ENCODE measurements at regions not wholly inside any gene's neighbourhood (a gene's known extent, or its start where the extent isn't known, plus 50 kb on each side); places are given as distances from the start of the nearest gene placed in this dataset.

DNA sequence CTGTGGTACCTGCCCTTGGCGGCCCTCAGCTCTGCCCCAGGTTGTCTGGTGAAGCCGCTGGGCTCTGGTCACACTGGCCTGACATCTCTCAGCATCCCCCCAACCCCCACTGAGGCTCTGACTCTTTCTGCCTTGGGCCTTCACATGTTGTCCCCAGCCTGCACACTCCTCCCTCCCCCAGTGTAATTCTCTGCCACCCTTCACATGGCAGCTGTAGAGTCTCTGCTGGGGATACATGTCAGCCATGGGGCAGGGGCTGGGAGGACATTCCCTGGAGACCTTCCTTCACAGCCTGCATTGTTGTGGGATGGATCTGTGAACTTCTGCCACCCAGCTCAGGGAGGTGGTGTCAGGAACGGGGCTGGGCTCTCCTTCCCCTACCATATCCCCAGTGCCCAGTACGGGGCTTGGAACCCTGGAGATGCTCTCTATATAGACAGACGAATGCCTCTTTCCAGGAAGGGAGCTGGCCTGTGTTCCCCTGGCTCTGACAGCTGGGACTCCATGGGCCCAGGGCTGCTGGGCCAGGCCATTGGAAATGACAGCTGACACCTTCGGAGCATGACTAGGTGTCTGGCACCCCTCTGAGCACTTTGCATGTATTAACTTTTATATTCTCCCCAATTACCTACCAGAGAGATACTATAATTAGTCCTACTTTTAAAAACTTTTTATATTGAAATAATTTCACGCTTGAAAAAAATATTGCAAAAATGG lies 151.5 kb downstream of the INHBB start:
- Histone ChIP-seq H2AFZ (ENCODE audit: insufficient read depth, low read depth, low read length, poor library complexity, severe bottlenecking) (no peak overlapping the region), H3K4me2 (replicated peaks; ENCODE audit: low read depth, low read length, poor library complexity, severe bottlenecking) (no peak overlapping the region), H3K9ac (ENCODE audit: low read length) (no peak overlapping the region), H3K36me3 (replicated peaks in 1 of 2; ENCODE audit: control extremely low read depth in 1 of 2, control insufficient read depth in 1 of 2, extremely low read depth in 1 of 2, insufficient read depth in 2 of 2, low read length in 1 of 2) (no peaks in the 10 kb centered on the region), H3K4me3 (ENCODE audit: control extremely low read depth in 1 of 5, extremely low read depth in 1 of 5, insufficient read depth in 1 of 5, low read depth in 2 of 5, low read length in 4 of 5) (no peak overlapping the region), H3K4me1 (ENCODE audit: control insufficient read depth in 2 of 2, insufficient read depth in 2 of 2, low read length in 2 of 2) (no peaks in the 10 kb centered on the region), H3K27me3 (replicated peaks in 1 of 4; ENCODE audit: control extremely low read depth in 1 of 4, control insufficient read depth in 3 of 4, insufficient read depth in 4 of 4, low read length in 3 of 4) (no peaks in the 10 kb centered on the region), H3K9me3 (ENCODE audit: control extremely low read depth in 1 of 3, control insufficient read depth in 2 of 3, insufficient read depth in 1 of 3, low read length in 2 of 3) (no peaks in the 10 kb centered on the region), H3K79me2 (ENCODE audit: control insufficient read depth, insufficient read depth, low read length) (no peaks in the 10 kb centered on the region), H4K20me1 (ENCODE audit: control insufficient read depth, insufficient read depth, low read length, poor library complexity, severe bottlenecking) (no peaks in the 10 kb centered on the region), H3K27ac (ENCODE audit: low read length in 2 of 2) (no peak overlapping the region)
- H3K4me3 Mint-ChIP-seq: no peak overlapping the region
- no peaks in the 10 kb centered on the region for H3K9me3 Mint-ChIP-seq (ENCODE audit: insufficient read depth)
- intact Hi-C loops (cut with micrococcal nuclease): no loop called here
- TF ChIP-seq EZH2 (IDR thresholded peaks at IDR 0.05; ENCODE audit: borderline replicate concordance, insufficient read depth, low read depth, low read length, poor library complexity, severe bottlenecking) (no peak), CTCF (IDR thresholded peaks at IDR 0.05) (no peak)
- no peaks in the 10 kb centered on the region for H3K4me1 Mint-ChIP-seq
- no peak for ATAC-seq (ENCODE audit: low read depth)
- no peak overlapping the region for H3K27ac Mint-ChIP-seq
- 86% methylated on average over 7 of the region's 7 CpGs for WGBS (ENCODE audit: insufficient coverage)
- no peak for DNase-seq
- ChIA-PET CTCF (no interaction called here), POLR2A (no interaction called here)
- H3K27me3 Mint-ChIP-seq: no peaks in the 10 kb centered on the region

- POLR2A ChIA-PET: no interaction called here
- CTCF ChIA-PET: no interaction called here
- ATAC-seq (ENCODE audit: low read depth) (no peak), DNase-seq (no peak)
- Mint-ChIP-seq H3K27me3 (no peaks in the 10 kb centered on the region), H3K9me3 (ENCODE audit: insufficient read depth) (no peaks in the 10 kb centered on the region), H3K4me3 (no peak overlapping the region), H3K27ac (no peak overlapping the region), H3K4me1 (no peaks in the 10 kb centered on the region)
- H3K9ac ChIP-seq (ENCODE audit: low read length): no peak overlapping the region
- no peaks in the 10 kb centered on the region for H4K20me1 ChIP-seq (ENCODE audit: control insufficient read depth, insufficient read depth, low read length, poor library complexity, severe bottlenecking)
- H3K4me1 ChIP-seq (ENCODE audit: control insufficient read depth in 2 of 2, insufficient read depth in 2 of 2, low read length in 2 of 2): no peaks in the 10 kb centered on the region
- H3K27me3 ChIP-seq (replicated peaks in 1 of 4; ENCODE audit: control extremely low read depth in 1 of 4, control insufficient read depth in 3 of 4, insufficient read depth in 4 of 4, low read length in 3 of 4): no peaks in the 10 kb centered on the region
- intact Hi-C loops (cut with micrococcal nuclease): no loop called here
- TF ChIP-seq CTCF (IDR thresholded peaks at IDR 0.05) (no peak), EZH2 (IDR thresholded peaks at IDR 0.05; ENCODE audit: borderline replicate concordance, insufficient read depth, low read depth, low read length, poor library complexity, severe bottlenecking) (no peak)
- no peak overlapping the region for H3K4me3 ChIP-seq (ENCODE audit: control extremely low read depth in 1 of 5, extremely low read depth in 1 of 5, insufficient read depth in 1 of 5, low read depth in 2 of 5, low read length in 4 of 5)
- H3K27ac ChIP-seq (ENCODE audit: low read length in 2 of 2): no peak overlapping the region
- H3K36me3 ChIP-seq (replicated peaks in 1 of 2; ENCODE audit: control extremely low read depth in 1 of 2, control insufficient read depth in 1 of 2, extremely low read depth in 1 of 2, insufficient read depth in 2 of 2, low read length in 1 of 2): no peaks in the 10 kb centered on the region
- H3K4me2 ChIP-seq (replicated peaks; ENCODE audit: low read depth, low read length, poor library complexity, severe bottlenecking): no peak overlapping the region
- no peaks in the 10 kb centered on the region for H3K79me2 ChIP-seq (ENCODE audit: control insufficient read depth, insufficient read depth, low read length)
- no peaks in the 10 kb centered on the region for H3K9me3 ChIP-seq (ENCODE audit: control extremely low read depth in 1 of 3, control insufficient read depth in 2 of 3, insufficient read depth in 1 of 3, low read length in 2 of 3)
- H2AFZ ChIP-seq (ENCODE audit: insufficient read depth, low read depth, low read length, poor library complexity, severe bottlenecking): no peak overlapping the region
- 79% methylated on average over 2 of the region's 3 CpGs for WGBS (ENCODE audit: insufficient coverage)
Measured at GRCh38 chr2:120498121-120498520, 152.2 kb downstream of the INHBB start.

Measured in B cell (primary cell).